IMR-90 (cell line): ENCODE measurements at regions not wholly inside any gene's neighbourhood (a gene's known extent, or its start where the extent isn't known, plus 50 kb on each side); places are given as distances from the start of the nearest gene placed in this dataset.
"Not testable (repeated sequence)": the region's sequence is repeated elsewhere in the genome, so short reads cannot be mapped to it uniquely, and the experiment has no call there.

ENCODE experiments used
- ATAC-seq: fragments of 200-7000 bp; cut with Tn5 transposase; 2 replicates; pipeline ENCODE4 v1.9.1; 2020; ENCODE audit warnings: low read depth, mild to moderate bottlenecking, moderate library complexity
- BruUV-seq: library from RNA; stranded (reverse); fragments of 400-500 nt; replicated peaks from 2 replicates; lab custom pipeline; 2021; lab: Mats Ljungman, UMichigan
- CTCF ChIA-PET: fragments of 300-600 bp; formaldehyde crosslinking; extraction: SDS; loops from one replicate; lab custom pipeline; 2021; ENCODE audit warnings: antibody characterized with exemption; lab: Yijun Ruan, JAX
- POLR2A ChIA-PET: fragments of 300-600 bp; sonication (Branson Sonifier 250); formaldehyde crosslinking; loops from one replicate; lab custom pipeline; 2022; ENCODE audit warnings: antibody characterized with exemption; ENCODE audit not compliant: unreplicated experiment; lab: Charles Lee
- DNase-seq: peaks from one replicate; pipeline ENCODE4 v3.0.0; 2013
- H2AFZ ChIP-seq: replicated peaks from 2 replicates; pipeline ENCODE3; 2013; ENCODE audit warnings: low read length, mild to moderate bottlenecking; ENCODE audit not compliant: poor library complexity
- H2AK5ac ChIP-seq: 2 replicates; pipeline ENCODE4 v1.6.1; 2013; ENCODE audit warnings: low read depth, low read length, inconsistent platforms
- H2AK9ac ChIP-seq: replicated peaks from 2 replicates; pipeline ENCODE3; 2013; ENCODE audit warnings: mild to moderate bottlenecking, low read depth, low read length, moderate library complexity; ENCODE audit not compliant: poor library complexity
- H2BK120ac ChIP-seq: 2 replicates; pipeline ENCODE4 v1.6.1; 2013; ENCODE audit warnings: low read depth, low read length, inconsistent platforms
- H2BK15ac ChIP-seq: 3 replicates; pipeline ENCODE4 v1.6.1; 2013; ENCODE audit warnings: low read depth, low read length, inconsistent platforms
- H2BK20ac ChIP-seq: 2 replicates; pipeline ENCODE4 v1.6.1; 2013; ENCODE audit warnings: low read depth, mild to moderate bottlenecking, inconsistent platforms, low read length, moderate library complexity
- H2BK5ac ChIP-seq: 2 replicates; pipeline ENCODE4 v1.6.1; 2013; ENCODE audit warnings: mild to moderate bottlenecking, low read depth, low read length, inconsistent platforms; ENCODE audit not compliant: poor library complexity, severe bottlenecking
- H3K14ac ChIP-seq: replicated peaks from 2 replicates; pipeline ENCODE4 v1.6.1; 2013; ENCODE audit warnings: low read depth, low read length, inconsistent platforms
- H3K18ac ChIP-seq: 2 replicates; pipeline ENCODE4 v1.6.1; 2013; ENCODE audit warnings: low read depth, low read length, control low read depth
- H3K23ac ChIP-seq: 2 replicates; pipeline ENCODE4 v1.6.1; 2013; ENCODE audit warnings: low read depth, low read length, inconsistent platforms
- H3K27ac ChIP-seq: 2 replicates; pipeline ENCODE4 v1.5.1; 2013; ENCODE audit warnings: mild to moderate bottlenecking, control low read depth, low read length; ENCODE audit not compliant: insufficient read depth
- H3K27me3 ChIP-seq: 2 replicates; pipeline ENCODE4 v1.6.1; 2013; ENCODE audit warnings: low read length; ENCODE audit not compliant: control insufficient read depth, insufficient read depth
- H3K36me3 ChIP-seq: 2 replicates; pipeline ENCODE4 v1.6.1; 2013; ENCODE audit warnings: low read length, mixed read lengths; ENCODE audit not compliant: control insufficient read depth, insufficient read depth
- H3K4ac ChIP-seq: 2 replicates; pipeline ENCODE4 v1.6.1; 2013; ENCODE audit warnings: low read depth, low read length, inconsistent platforms
- H3K4me1 ChIP-seq: 2 replicates; pipeline ENCODE4 v1.6.1; 2013; ENCODE audit warnings: low read length, mixed read lengths; ENCODE audit not compliant: control insufficient read depth, insufficient read depth
- H3K4me2 ChIP-seq: 2 replicates; pipeline ENCODE4 v1.6.1; 2013; ENCODE audit warnings: low read depth, mild to moderate bottlenecking, control low read depth, low read length, moderate library complexity
- H3K4me3 ChIP-seq: 2 replicates; pipeline ENCODE4 v1.5.1; 2013; ENCODE audit warnings: low read depth, mild to moderate bottlenecking, control low read depth, low read length, moderate library complexity; ENCODE audit not compliant: insufficient read depth
- H3K56ac ChIP-seq: 2 replicates; pipeline ENCODE4 v1.6.1; 2013; ENCODE audit warnings: low read length, inconsistent platforms; ENCODE audit not compliant: insufficient read depth; ENCODE audit errors: extremely low read depth
- H3K79me1 ChIP-seq, 2 experiments: 2 replicates each; pipeline ENCODE4 v1.6.1; 2013; ENCODE audit warnings: low read length in 2 of 2, inconsistent platforms in 1 of 2, low read depth in 1 of 2
- H3K9ac ChIP-seq: 2 replicates; pipeline ENCODE4 v1.6.1; 2013; ENCODE audit warnings: low read depth, low read length, control low read depth
- H3K9me1 ChIP-seq: 2 replicates; pipeline ENCODE4 v1.6.1; 2013; ENCODE audit warnings: low read length, inconsistent platforms; ENCODE audit not compliant: insufficient read depth
- H3K9me3 ChIP-seq: 2 replicates; pipeline ENCODE4 v1.6.1; 2013; ENCODE audit warnings: low read length; ENCODE audit not compliant: control insufficient read depth, insufficient read depth
- H4K20me1 ChIP-seq: 2 replicates; pipeline ENCODE4 v1.6.1; 2013; ENCODE audit warnings: low read length, inconsistent platforms; ENCODE audit not compliant: insufficient read depth
- H4K5ac ChIP-seq: 2 replicates; pipeline ENCODE4 v1.6.1; 2013; ENCODE audit warnings: mild to moderate bottlenecking, low read depth, low read length, control low read depth
- H4K8ac ChIP-seq, 2 experiments: 2 replicates each; pipeline ENCODE4 v1.6.1; 2013; ENCODE audit warnings: low read depth in 2 of 2, low read length in 2 of 2, control low read depth in 1 of 2, inconsistent platforms in 1 of 2
- H4K91ac ChIP-seq: 2 replicates; pipeline ENCODE4 v1.6.1; 2013; ENCODE audit warnings: low read depth, low read length, inconsistent platforms; ENCODE audit not compliant: insufficient read depth
- CTCF ChIP-seq: conservative IDR thresholded peaks from 2 replicates; pipeline ENCODE4 v1.5.1; 2012; ENCODE audit warnings: mild to moderate bottlenecking, low read depth, low read length, improper control_type of control experiment
- RAD21 ChIP-seq: IDR thresholded peaks from 2 replicates; pipeline ENCODE4 v1.6.1; 2012; ENCODE audit warnings: low read length, improper control_type of control experiment
- RCOR1 ChIP-seq: IDR thresholded peaks from 2 replicates; pipeline ENCODE4 v1.6.1; 2012; ENCODE audit warnings: mild to moderate bottlenecking, low read length, improper control_type of control experiment; ENCODE audit not compliant: insufficient replicate concordance
- RFX5 ChIP-seq: IDR thresholded peaks from 2 replicates; pipeline ENCODE4 v1.8.0; 2012; ENCODE audit warnings: low read depth, mild to moderate bottlenecking, low read length, moderate library complexity
- WGBS, 2 experiments: methylation state at CpG; one replicate each; pipeline versions ENCODE4 v1.1.5 to v1.1.7; 2013; ENCODE audit warnings: missing lambda C conversion rate in 2 of 2; ENCODE audit not compliant: insufficient read length in 1 of 2; ENCODE audit errors: extremely low coverage in 2 of 2; 5-methylcytosine and 5-hydroxymethylcytosine counted together
- dilution Hi-C: fragments of 300-500 bp; cut with HindIII; formaldehyde crosslinking; loops from one replicate; pipeline ENCODE4 v1.14.3; 2018; ENCODE audit warnings: low sequenced_read_pairs; ENCODE audit not compliant: unreplicated experiment
- in situ Hi-C: fragments of 300-500 bp; cut with MboI; formaldehyde crosslinking; loops from 3 replicates; pipeline ENCODE4 v1.14.3; 2019; ENCODE audit warnings: low sequenced_read_pairs, inconsistent platforms, mixed read lengths
- intact Hi-C: fragments of 100-400 bp; cut with micrococcal nuclease; formaldehyde crosslinking; loops from 2 replicates; pipeline ENCODE4 v1.10.0; 2022

DNA sequence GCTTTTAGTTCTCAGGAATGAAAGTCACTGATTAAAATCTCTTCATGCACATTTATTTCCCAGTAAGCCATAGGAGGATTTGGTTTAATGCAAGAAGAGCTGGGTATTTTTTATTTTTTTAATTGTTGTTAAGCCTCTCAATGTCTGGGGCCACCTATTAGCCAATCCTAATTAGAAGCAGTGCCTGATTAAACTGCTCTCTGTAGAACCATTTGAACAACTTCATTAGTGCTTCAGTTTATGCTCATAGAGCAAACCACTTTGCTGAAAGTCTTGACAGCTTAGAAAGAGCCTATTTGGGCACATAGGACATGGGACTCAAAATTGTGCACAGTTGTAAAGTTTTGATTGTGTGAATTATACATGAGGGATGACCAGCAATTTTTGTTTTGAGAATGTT, 548.9 kb downstream of the FRK start:
- Histone ChIP-seq H4K8ac (no peak overlapping the region), H2AK9ac (no peak overlapping the region), H3K18ac (no peak overlapping the region), H4K91ac (no peak overlapping the region), H3K9me3 (peaks cover 2% of the 10 kb centered on the region; the same call in 1 of the 2 replicates), H4K5ac (no peak overlapping the region), H2AFZ (no peak overlapping the region), H3K9me1 (no peaks in the 10 kb centered on the region), H3K9ac (no peak overlapping the region), H3K4ac (no peak overlapping the region), H3K23ac (no peak overlapping the region), H3K4me2 (no peak overlapping the region), H2BK120ac (no peak overlapping the region), H3K27ac (no peak overlapping the region), H2AK5ac (no peak overlapping the region), H3K56ac (no peak overlapping the region), H2BK20ac (no peak overlapping the region), H3K27me3 (no peaks in the 10 kb centered on the region), H2BK15ac (no peak overlapping the region), H3K14ac (no peak overlapping the region), H3K4me3 (no peak overlapping the region), H3K36me3 (no peaks in the 10 kb centered on the region), H3K4me1 (no peaks in the 10 kb centered on the region), H3K79me1 (no peaks in the 10 kb centered on the region), H2BK5ac (no peak overlapping the region), H4K20me1 (no peaks in the 10 kb centered on the region)
- dilution Hi-C loops = no loop called here
- DNase-seq (no peak), ATAC-seq (no peak)
- ChIA-PET POLR2A (no interaction called here), CTCF (no interaction called here)
- in situ Hi-C loops = no loop called here
- no TSS peak for BruUV-seq
- intact Hi-C loops = no loop called here
- TF ChIP-seq RAD21 = no peak
- no peak for TF ChIP-seq CTCF
- TF ChIP-seq RFX5 = no peak
- no peak for TF ChIP-seq RCOR1

DNA sequence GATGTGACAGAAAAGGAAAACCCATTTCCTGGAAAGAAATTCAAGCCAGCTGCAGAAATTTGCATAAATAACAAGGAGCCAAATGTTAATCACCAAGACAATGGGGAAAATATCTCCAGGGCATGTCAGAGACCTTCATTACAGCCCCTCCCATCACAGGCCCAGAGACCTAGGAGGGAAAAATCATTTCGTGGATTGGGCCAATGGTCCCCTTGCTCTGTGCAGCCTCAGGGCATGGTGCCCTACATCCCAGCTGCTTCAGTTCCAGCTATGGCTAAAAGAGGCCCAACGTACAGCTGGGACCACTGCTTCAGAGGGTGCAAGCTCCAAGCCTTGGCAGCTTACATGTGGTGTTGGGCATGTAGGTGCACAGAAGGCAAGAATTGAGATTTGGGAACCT, 558.3 kb downstream of the FRK start:
- H3K4me2 ChIP-seq, H3K56ac ChIP-seq, H3K23ac ChIP-seq, H3K27ac ChIP-seq, H3K36me3 ChIP-seq, H4K20me1 ChIP-seq, H3K4me1 ChIP-seq, intact Hi-C loops, ATAC-seq, CTCF ChIA-PET, H3K9me3 ChIP-seq, H2AK5ac ChIP-seq, H3K4me3 ChIP-seq, H4K8ac ChIP-seq, H2BK15ac ChIP-seq, H2BK20ac ChIP-seq, H2BK5ac ChIP-seq, H3K9me1 ChIP-seq, H3K14ac ChIP-seq, H2BK120ac ChIP-seq, H4K91ac ChIP-seq, in situ Hi-C loops, H3K4ac ChIP-seq, H2AFZ ChIP-seq, H4K5ac ChIP-seq, H3K27me3 ChIP-seq, POLR2A ChIA-PET, dilution Hi-C loops, DNase-seq, H2AK9ac ChIP-seq, H3K9ac ChIP-seq, BruUV-seq, H3K79me1 ChIP-seq, H3K18ac ChIP-seq: not testable (repeated sequence)
- no CpG with 5 or more reads among the region's 2 CpGs for WGBS, 2 experiments
